K562 (cell line): ENCODE measurements at regions not wholly inside any gene's neighbourhood (a gene's known extent, or its start where the extent isn't known, plus 50 kb on each side); places are given as distances from the start of the nearest gene placed in this dataset.

Source experiments
- MYBL2 ChIP-seq, 2 experiments: fragments of 450-650 bp in 1 of 2; sonication (generic) in 1 of 2; formaldehyde crosslinking in 1 of 2; IDR thresholded peaks; 2 replicates each; pipeline versions ENCODE4 v1.6.1 to v1.8.1; 2017 to 2022; ENCODE audit warnings: borderline replicate concordance in 1 of 2, inconsistent platforms in 1 of 2, low read depth in 1 of 2, mild to moderate bottlenecking in 1 of 2, missing genetic modification reagents in 1 of 2, moderate library complexity in 1 of 2
- TF ChIP-seq, protein P1 (sequence below): fragments of 450-650 bp; IDR thresholded peaks from 2 replicates; pipeline ENCODE4 v1.6.1; 2016

DNA sequence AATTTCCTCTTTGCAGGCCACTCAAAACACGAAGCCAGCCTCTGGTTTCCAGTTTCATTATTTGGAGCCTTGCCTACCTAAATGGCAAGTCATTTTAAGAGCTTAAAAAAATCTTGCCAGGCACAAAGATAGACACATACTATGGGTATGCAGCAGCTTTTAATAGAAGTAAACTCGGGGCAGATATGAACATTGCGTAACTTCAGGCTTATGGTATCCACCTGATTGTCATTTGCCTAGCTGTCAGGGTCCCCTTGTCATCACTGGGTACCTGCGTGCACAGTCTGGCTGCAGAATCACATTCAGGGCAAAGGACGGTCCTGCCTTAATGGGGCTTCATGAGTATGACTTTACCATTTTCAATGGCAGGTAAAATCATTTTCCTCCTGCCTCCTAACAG, 466.1 kb upstream of the NRP1 start:
- TF ChIP-seq, protein P1, sequence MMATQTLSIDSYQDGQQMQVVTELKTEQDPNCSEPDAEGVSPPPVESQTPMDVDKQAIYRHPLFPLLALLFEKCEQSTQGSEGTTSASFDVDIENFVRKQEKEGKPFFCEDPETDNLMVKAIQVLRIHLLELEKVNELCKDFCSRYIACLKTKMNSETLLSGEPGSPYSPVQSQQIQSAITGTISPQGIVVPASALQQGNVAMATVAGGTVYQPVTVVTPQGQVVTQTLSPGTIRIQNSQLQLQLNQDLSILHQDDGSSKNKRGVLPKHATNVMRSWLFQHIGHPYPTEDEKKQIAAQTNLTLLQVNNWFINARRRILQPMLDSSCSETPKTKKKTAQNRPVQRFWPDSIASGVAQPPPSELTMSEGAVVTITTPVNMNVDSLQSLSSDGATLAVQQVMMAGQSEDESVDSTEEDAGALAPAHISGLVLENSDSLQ = no peak
- TF ChIP-seq MYBL2 (IDR thresholded peaks at IDR 0.05; ENCODE audit: low read depth) (no peak), MYBL2 (CRISPR knock-in tag; IDR thresholded peaks at IDR 0.05; ENCODE audit: borderline replicate concordance) (no peak)
